ENCODE measurements at regions not wholly inside any gene's neighbourhood (a gene's known extent, or its start where the extent isn't known, plus 50 kb on each side); places are given as distances from the start of the nearest gene placed in this dataset.
A peak's percentile ranks its signal among the peaks of the same experiment; 100 is the strongest.
"Not testable (repeated sequence)": the region's sequence is repeated elsewhere in the genome, so short reads cannot be mapped to it uniquely, and the experiment has no call there.

- no peaks in the 10 kb centered on the region for H3K9me3 ChIP-seq (ENCODE audit: low read depth, low read length)
- TF ChIP-seq EZH2 (IDR thresholded peaks at IDR 0.05) (no peak), FOXP2 (optimal IDR thresholded peaks at IDR 0.05; ENCODE audit: control extremely low read depth, extremely low read length, insufficient read depth) (no peak), POLR2AphosphoS5 (IDR thresholded peaks at IDR 0.05; ENCODE audit: borderline replicate concordance, low read depth, low read length) (no peak)
- H3K9ac ChIP-seq (ENCODE audit: insufficient read length) = no peak overlapping the region
- H3K36me3 ChIP-seq (ENCODE audit: insufficient read depth, low read length) = no peaks in the 10 kb centered on the region
- no peak overlapping the region for H3K4me3 ChIP-seq
- H3K27ac ChIP-seq = no peak overlapping the region
- DNase-seq (ENCODE audit: low read depth, low spot score) = no peak
Observed at GRCh38 chr4:149912000-149912399, 96.4 kb upstream of the IQCM start.

- Histone ChIP-seq H3K27ac (no peak overlapping the region), H3K36me3 (ENCODE audit: insufficient read depth, low read length) (no peaks in the 10 kb centered on the region), H3K9ac (ENCODE audit: insufficient read length) (no peak overlapping the region), H3K4me3 (no peak overlapping the region), H3K9me3 (ENCODE audit: low read depth, low read length) (no peaks in the 10 kb centered on the region)
- TF ChIP-seq EZH2 (IDR thresholded peaks at IDR 0.05) (no peak), FOXP2 (optimal IDR thresholded peaks at IDR 0.05; ENCODE audit: control extremely low read depth, extremely low read length, insufficient read depth) (no peak), POLR2AphosphoS5 (IDR thresholded peaks at IDR 0.05; ENCODE audit: borderline replicate concordance, low read depth, low read length) (no peak)
- DNase-seq (ENCODE audit: low read depth, low spot score) = no peak
Observed at GRCh38 chr4:149914119-149915115, 98.8 kb upstream of the IQCM start.

GRCh38 chr4:149915735-149916134, 100.1 kb upstream of the IQCM start:
- not testable (repeated sequence) for H3K4me3 ChIP-seq; H3K9ac ChIP-seq (ENCODE audit: insufficient read length); H3K36me3 ChIP-seq (ENCODE audit: insufficient read depth, low read length); H3K9me3 ChIP-seq (ENCODE audit: low read depth, low read length); DNase-seq (ENCODE audit: low read depth, low spot score); H3K27ac ChIP-seq

- TF ChIP-seq EZH2 (IDR thresholded peaks at IDR 0.05) (no peak), FOXP2 (optimal IDR thresholded peaks at IDR 0.05; ENCODE audit: control extremely low read depth, extremely low read length, insufficient read depth) (no peak), POLR2AphosphoS5 (IDR thresholded peaks at IDR 0.05; ENCODE audit: borderline replicate concordance, low read depth, low read length) (no peak)
- Histone ChIP-seq H3K27ac (no peak overlapping the region), H3K9ac (ENCODE audit: insufficient read length) (no peak overlapping the region), H3K9me3 (ENCODE audit: low read depth, low read length) (no peaks in the 10 kb centered on the region), H3K4me3 (no peak overlapping the region), H3K36me3 (ENCODE audit: insufficient read depth, low read length) (no peaks in the 10 kb centered on the region)
- DNase-seq (ENCODE audit: low read depth, low spot score) = no peak
Observed at GRCh38 chr4:149923736-149924135, 108.1 kb upstream of the IQCM start.

- Histone ChIP-seq H3K36me3 (ENCODE audit: insufficient read depth, low read length) (no peaks in the 10 kb centered on the region), H3K9me3 (ENCODE audit: low read depth, low read length) (no peaks in the 10 kb centered on the region), H3K27ac (no peak overlapping the region), H3K9ac (ENCODE audit: insufficient read length) (no peak overlapping the region), H3K4me3 (no peak overlapping the region)
- no peak for DNase-seq (ENCODE audit: low read depth, low spot score)
- no peak for TF ChIP-seq EZH2 (IDR thresholded peaks at IDR 0.05)
- TF ChIP-seq POLR2AphosphoS5 (IDR thresholded peaks at IDR 0.05; ENCODE audit: borderline replicate concordance, low read depth, low read length) = no peak
- TF ChIP-seq FOXP2 (optimal IDR thresholded peaks at IDR 0.05; ENCODE audit: control extremely low read depth, extremely low read length, insufficient read depth) = no peak
Observed at GRCh38 chr4:149927514-149927913, 111.9 kb upstream of the IQCM start.

GRCh38 chr4:149928507-149928906, 112.9 kb upstream of the IQCM start:
- no peak overlapping the region for H3K4me3 ChIP-seq
- H3K27ac ChIP-seq = peak overlapping the region; percentile 56
- H3K9me3 ChIP-seq (ENCODE audit: low read depth, low read length) = no peaks in the 10 kb centered on the region
- H3K9ac ChIP-seq (ENCODE audit: insufficient read length) = no peak overlapping the region
- TF ChIP-seq POLR2AphosphoS5 (IDR thresholded peaks at IDR 0.05; ENCODE audit: borderline replicate concordance, low read depth, low read length) (no peak), FOXP2 (optimal IDR thresholded peaks at IDR 0.05; ENCODE audit: control extremely low read depth, extremely low read length, insufficient read depth) (no peak), EZH2 (IDR thresholded peaks at IDR 0.05) (no peak)
- no peaks in the 10 kb centered on the region for H3K36me3 ChIP-seq (ENCODE audit: insufficient read depth, low read length)
- no peak for DNase-seq (ENCODE audit: low read depth, low spot score)

- H3K4me3 ChIP-seq = peak overlapping the region; percentile 37
Observed at GRCh38 chr4:149931431-149931830, 115.8 kb upstream of the IQCM start.

GRCh38 chr4:149932188-149932587, 116.5 kb upstream of the IQCM start:
- peak overlapping the region; percentile 79 for H3K27ac ChIP-seq
- peak; percentile 55 for DNase-seq (ENCODE audit: low read depth, low spot score)
- no peaks in the 10 kb centered on the region for H3K9me3 ChIP-seq (ENCODE audit: low read depth, low read length)
- peak overlapping the region; percentile 37 for H3K4me3 ChIP-seq
- no peak overlapping the region for H3K9ac ChIP-seq (ENCODE audit: insufficient read length)
- H3K36me3 ChIP-seq (ENCODE audit: insufficient read depth, low read length) = no peaks in the 10 kb centered on the region
- no peak for TF ChIP-seq EZH2 (IDR thresholded peaks at IDR 0.05)
- no peak for TF ChIP-seq FOXP2 (optimal IDR thresholded peaks at IDR 0.05; ENCODE audit: control extremely low read depth, extremely low read length, insufficient read depth)
- no peak for TF ChIP-seq POLR2AphosphoS5 (IDR thresholded peaks at IDR 0.05; ENCODE audit: borderline replicate concordance, low read depth, low read length)

More at GRCh38 chr4:149931431-149931830, 115.8 kb upstream of the IQCM start:
- H3K9me3 ChIP-seq (ENCODE audit: low read depth, low read length) = no peaks in the 10 kb centered on the region
- DNase-seq (ENCODE audit: low read depth, low spot score) = no peak
- no peak overlapping the region for H3K9ac ChIP-seq (ENCODE audit: insufficient read length)
- H3K36me3 ChIP-seq (ENCODE audit: insufficient read depth, low read length) = no peaks in the 10 kb centered on the region
- TF ChIP-seq POLR2AphosphoS5 (IDR thresholded peaks at IDR 0.05; ENCODE audit: borderline replicate concordance, low read depth, low read length) (no peak), FOXP2 (optimal IDR thresholded peaks at IDR 0.05; ENCODE audit: control extremely low read depth, extremely low read length, insufficient read depth) (peak; percentile 34), EZH2 (IDR thresholded peaks at IDR 0.05) (no peak)
- H3K27ac ChIP-seq = peak overlapping the region; percentile 79

Measured in SK-N-MC (cell line).